ENCODE measurements at regions not wholly inside any gene's neighbourhood (a gene's known extent, or its start where the extent isn't known, plus 50 kb on each side); places are given as distances from the start of the nearest gene placed in this dataset.

GRCh38 chr6:133746417-133746770, 142.5 kb upstream of the TCF21 start:
- H3K27ac ChIP-seq (ENCODE audit: low read depth in 1 of 2, low read length in 2 of 2), result no peak overlapping the region
- H3K36me3 ChIP-seq (ENCODE audit: insufficient read depth, low read length), result no peaks in the 10 kb centered on the region
- ATAC-seq (ENCODE audit: poor library complexity), result no peak
- no peaks in the 10 kb centered on the region for H3K27me3 ChIP-seq (ENCODE audit: control insufficient read depth in 1 of 2, insufficient read depth in 2 of 2, low read length in 2 of 2)
- no peaks in the 10 kb centered on the region for H3K4me1 ChIP-seq (ENCODE audit: insufficient read depth, low read length)
- no peak for DNase-seq
- no peak for TF ChIP-seq CTCF (IDR thresholded peaks at IDR 0.05)
- POLR2A ChIA-PET, result no interaction called here
- CTCF ChIA-PET, result no interaction called here
- intact Hi-C loops (cut with DNase I, micrococcal nuclease), result no loop called here
- peaks cover 0 to 4% of the 10 kb centered on the region in 2 experiments for H3K9me3 ChIP-seq (ENCODE audit: control insufficient read depth in 1 of 2, insufficient read depth in 1 of 2, low read length in 2 of 2)
- H3K36me3 Mint-ChIP-seq (ENCODE audit: low read depth), result no peaks in the 10 kb centered on the region
- H3K4me1 Mint-ChIP-seq (ENCODE audit: low read depth), result no peaks in the 10 kb centered on the region
- H3K9me3 Mint-ChIP-seq, result peaks cover 2% of the 10 kb centered on the region
- no peak overlapping the region for H3K4me3 ChIP-seq (ENCODE audit: low read length)
- no peaks in the 10 kb centered on the region for H3K27me3 Mint-ChIP-seq
- no peak overlapping the region for H3K27ac Mint-ChIP-seq
- H3K4me3 Mint-ChIP-seq, result no peak overlapping the region

DNA sequence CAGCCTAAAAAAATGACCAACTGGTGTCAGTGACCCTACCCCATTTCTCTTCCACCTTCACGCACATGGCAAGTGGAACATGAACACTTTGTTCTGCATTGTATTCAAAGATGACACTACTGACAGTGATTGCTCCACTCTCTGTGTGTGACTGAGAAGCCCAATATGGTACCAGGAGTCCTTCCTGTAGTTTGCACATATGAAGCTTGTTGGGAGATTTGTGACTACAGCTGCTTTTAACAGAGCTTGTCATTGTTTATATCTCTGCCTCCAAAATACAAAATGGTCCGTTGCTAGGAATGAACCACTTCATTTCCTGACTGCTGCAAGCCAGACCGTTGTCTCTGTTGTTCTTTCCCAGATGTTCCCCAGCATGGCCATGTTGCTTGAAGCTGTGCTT, 140.3 kb upstream of the TCF21 start:
- ChIA-PET POLR2A (no interaction called here), CTCF (no interaction called here)
- Histone ChIP-seq H3K9me3 (ENCODE audit: control insufficient read depth in 1 of 2, insufficient read depth in 1 of 2, low read length in 2 of 2) (peaks cover 0 to 4% of the 10 kb centered on the region in 2 experiments), H3K36me3 (ENCODE audit: insufficient read depth, low read length) (no peaks in the 10 kb centered on the region), H3K4me3 (ENCODE audit: low read length) (no peak overlapping the region), H3K27ac (ENCODE audit: low read depth in 1 of 2, low read length in 2 of 2) (no peak overlapping the region), H3K4me1 (ENCODE audit: insufficient read depth, low read length) (no peaks in the 10 kb centered on the region), H3K27me3 (ENCODE audit: control insufficient read depth in 1 of 2, insufficient read depth in 2 of 2, low read length in 2 of 2) (no peaks in the 10 kb centered on the region)
- H3K4me3 Mint-ChIP-seq, result no peak overlapping the region
- peaks cover 2% of the 10 kb centered on the region for H3K9me3 Mint-ChIP-seq
- no peaks in the 10 kb centered on the region for H3K36me3 Mint-ChIP-seq (ENCODE audit: low read depth)
- no peak for ATAC-seq (ENCODE audit: poor library complexity)
- H3K27me3 Mint-ChIP-seq, result no peaks in the 10 kb centered on the region
- intact Hi-C loops (cut with DNase I, micrococcal nuclease), result no loop called here
- no peak overlapping the region for H3K27ac Mint-ChIP-seq
- no peak for TF ChIP-seq CTCF (IDR thresholded peaks at IDR 0.05)
- no peaks in the 10 kb centered on the region for H3K4me1 Mint-ChIP-seq (ENCODE audit: low read depth)
- DNase-seq, result no peak

- no peaks in the 10 kb centered on the region for H3K36me3 ChIP-seq (ENCODE audit: insufficient read depth, low read length)
- H3K4me1 Mint-ChIP-seq (ENCODE audit: low read depth), result no peaks in the 10 kb centered on the region
- TF ChIP-seq CTCF (IDR thresholded peaks at IDR 0.05), result no peak
- no peaks in the 10 kb centered on the region for H3K4me1 ChIP-seq (ENCODE audit: insufficient read depth, low read length)
- intact Hi-C loops (cut with DNase I, micrococcal nuclease), result no loop called here
- ChIA-PET CTCF (no interaction called here), POLR2A (no interaction called here)
- H3K9me3 ChIP-seq (ENCODE audit: control insufficient read depth in 1 of 2, insufficient read depth in 1 of 2, low read length in 2 of 2), result peaks cover 0 to 4% of the 10 kb centered on the region in 2 experiments
- DNase-seq (no peak), ATAC-seq (ENCODE audit: poor library complexity) (no peak)
- no peaks in the 10 kb centered on the region for H3K36me3 Mint-ChIP-seq (ENCODE audit: low read depth)
- H3K27me3 Mint-ChIP-seq, result no peaks in the 10 kb centered on the region
- no peak overlapping the region for H3K4me3 Mint-ChIP-seq
- peaks cover 2% of the 10 kb centered on the region for H3K9me3 Mint-ChIP-seq
- H3K27me3 ChIP-seq (ENCODE audit: control insufficient read depth in 1 of 2, insufficient read depth in 2 of 2, low read length in 2 of 2), result no peaks in the 10 kb centered on the region
- H3K27ac ChIP-seq (ENCODE audit: low read depth in 1 of 2, low read length in 2 of 2), result no peak overlapping the region
- H3K4me3 ChIP-seq (ENCODE audit: low read length), result no peak overlapping the region
- no peak overlapping the region for H3K27ac Mint-ChIP-seq
These were observed 139.5 kb upstream of the TCF21 start for GRCh38 chr6:133749427-133749826.
